WTC11 (cell line): ENCODE measurements at regions not wholly inside any gene's neighbourhood (a gene's known extent, or its start where the extent isn't known, plus 50 kb on each side); places are given as distances from the start of the nearest gene placed in this dataset.

ENCODE experiments used
- AR ChIP-seq: fragments of 250-450 bp; sonication (Bioruptor Pico); IDR thresholded peaks from 2 replicates; pipeline ENCODE4 v1.9.0; 2021; ENCODE audit warnings: mild to moderate bottlenecking
- CTCF ChIP-seq: fragments of 200-600 bp; IDR thresholded peaks from 2 replicates; pipeline ENCODE4 v1.8.0; 2022; ENCODE audit warnings: antibody characterized with exemption
- ZNF512 ChIP-seq: sonication (generic); formaldehyde crosslinking; IDR thresholded peaks from 2 replicates; pipeline ENCODE4 v1.8.1; 2022; ENCODE audit warnings: missing genetic modification reagents, borderline replicate concordance

- TF ChIP-seq AR (CRISPR knock-in tag) (no peak), CTCF (no peak), ZNF512 (CRISPR knock-in tag) (no peak)
Measured at GRCh38 chrX:38999967-39000745, 198.9 kb downstream of the MID1IP1 start.
